NCI-H1105 treated with DMSO at 0.1 percent for 48 hours (cell line): ENCODE measurements at regions not wholly inside any gene's neighbourhood (a gene's known extent, or its start where the extent isn't known, plus 50 kb on each side); places are given as distances from the start of the nearest gene placed in this dataset.
"Not testable (repeated sequence)": the region's sequence is repeated elsewhere in the genome, so short reads cannot be mapped to it uniquely, and the experiment has no call there.

Source experiments
- DNase-seq: peaks from one replicate; lab custom pipeline; 2025; lab: John Stamatoyannopoulos, UW

DNA sequence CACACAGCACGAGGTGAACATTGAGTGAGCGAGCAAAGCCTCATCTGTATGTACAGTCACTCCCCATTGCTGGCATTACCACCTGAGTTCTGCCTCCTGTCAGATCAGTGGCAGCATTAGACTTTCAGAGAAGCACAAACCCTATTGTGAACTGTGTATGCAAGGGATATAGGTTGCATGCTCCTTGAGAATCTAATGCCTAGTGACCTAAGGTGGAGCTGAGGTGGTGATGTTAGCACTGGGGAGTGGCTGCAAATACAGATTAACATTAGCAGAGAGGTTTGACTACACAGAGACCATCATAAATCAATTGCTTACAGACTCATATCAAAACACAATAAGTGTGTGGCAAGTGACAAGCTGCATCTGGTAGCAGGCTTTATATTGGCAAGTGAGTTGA is 262.5 kb upstream of the ANO5 start:
- no peak for DNase-seq

DNA sequence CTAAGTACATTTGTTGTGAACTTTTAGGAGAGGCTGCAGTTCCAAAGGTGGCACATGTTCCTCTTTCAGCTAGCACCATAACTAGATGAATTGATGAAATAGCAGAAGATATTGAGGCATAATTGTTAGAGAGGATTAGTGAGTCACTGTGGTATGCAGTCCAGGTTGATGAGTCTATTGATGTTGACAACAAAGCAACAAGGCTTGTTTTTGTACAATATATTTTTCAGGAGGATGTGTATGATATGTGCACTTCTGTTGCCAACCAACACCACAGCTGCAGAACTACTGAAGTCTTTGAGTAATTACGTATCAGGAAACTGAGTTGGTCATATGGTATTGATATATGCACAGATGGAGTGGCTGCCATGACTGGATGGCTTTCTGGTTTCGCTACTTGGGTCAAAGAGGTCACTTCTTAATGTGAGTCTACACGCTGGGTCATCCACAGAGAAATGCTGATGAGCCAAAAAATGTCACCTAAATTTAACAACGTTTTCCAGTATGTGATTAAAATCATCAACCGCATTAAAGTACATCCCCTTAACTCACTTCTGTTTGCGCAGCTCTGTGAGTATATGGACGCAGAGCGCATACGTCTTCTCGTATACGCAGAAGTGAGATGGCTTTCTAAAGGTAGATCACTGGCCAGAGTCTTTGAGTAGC is 261.3 kb upstream of the ANO5 start:
- DNase-seq = no peak

DNA sequence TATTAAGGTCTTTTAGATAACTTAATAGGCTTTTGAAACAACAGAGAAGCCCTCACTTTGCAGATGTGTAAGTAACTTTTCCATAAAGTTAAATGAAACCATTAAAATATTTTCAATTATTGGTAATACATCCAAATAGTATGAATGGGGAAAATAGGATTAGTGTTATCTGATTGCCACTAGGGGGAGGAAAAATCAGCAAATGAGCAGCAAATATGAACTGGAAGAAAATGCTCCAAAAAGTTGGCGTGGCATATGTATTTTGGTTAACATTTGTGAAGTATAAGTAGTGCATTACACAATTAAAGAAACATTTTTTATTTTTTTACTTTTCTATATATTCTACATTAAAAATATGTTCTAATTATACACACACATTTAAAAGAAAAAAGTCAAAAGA is 259.8 kb upstream of the ANO5 start:
- DNase-seq = peak; percentile 20

DNA sequence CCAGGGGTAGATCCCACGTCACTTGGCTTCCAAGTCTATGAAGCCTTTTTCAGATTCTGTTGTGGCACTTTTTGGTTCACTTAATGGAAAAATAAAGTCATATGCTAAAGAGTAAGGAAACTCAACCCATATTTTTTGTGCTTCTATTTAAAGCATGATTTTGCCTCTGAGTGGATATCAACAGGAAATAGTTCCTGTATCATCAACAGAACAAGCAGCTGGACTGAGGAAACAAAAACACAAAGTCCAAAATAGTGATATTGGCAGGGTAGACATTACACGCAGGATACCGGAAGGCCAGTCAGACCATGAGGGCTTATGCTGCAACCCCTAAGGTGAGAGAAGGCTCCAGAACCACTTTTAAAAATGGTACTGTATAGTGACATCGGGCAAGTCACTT is 248.3 kb upstream of the ANO5 start:
- no peak for DNase-seq

DNA sequence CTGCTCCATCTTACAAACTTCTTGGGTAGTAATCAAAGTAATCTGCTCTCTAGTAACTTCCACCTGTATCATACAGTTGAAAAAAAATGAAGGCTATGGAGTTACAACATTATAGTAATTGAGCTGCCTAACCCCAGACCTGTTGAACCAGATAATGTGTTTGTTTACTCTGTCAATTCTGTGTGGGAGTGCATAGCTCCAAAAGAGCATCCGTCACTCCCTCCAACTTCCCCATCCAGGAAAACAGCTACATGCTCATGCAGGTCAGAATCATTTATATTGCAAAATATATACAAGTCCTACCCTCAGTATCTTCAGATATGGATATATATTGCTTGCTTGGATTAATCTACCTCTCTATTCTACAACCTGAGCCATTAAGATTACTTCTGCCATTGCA is 244.0 kb upstream of the ANO5 start:
- DNase-seq = no peak

DNA sequence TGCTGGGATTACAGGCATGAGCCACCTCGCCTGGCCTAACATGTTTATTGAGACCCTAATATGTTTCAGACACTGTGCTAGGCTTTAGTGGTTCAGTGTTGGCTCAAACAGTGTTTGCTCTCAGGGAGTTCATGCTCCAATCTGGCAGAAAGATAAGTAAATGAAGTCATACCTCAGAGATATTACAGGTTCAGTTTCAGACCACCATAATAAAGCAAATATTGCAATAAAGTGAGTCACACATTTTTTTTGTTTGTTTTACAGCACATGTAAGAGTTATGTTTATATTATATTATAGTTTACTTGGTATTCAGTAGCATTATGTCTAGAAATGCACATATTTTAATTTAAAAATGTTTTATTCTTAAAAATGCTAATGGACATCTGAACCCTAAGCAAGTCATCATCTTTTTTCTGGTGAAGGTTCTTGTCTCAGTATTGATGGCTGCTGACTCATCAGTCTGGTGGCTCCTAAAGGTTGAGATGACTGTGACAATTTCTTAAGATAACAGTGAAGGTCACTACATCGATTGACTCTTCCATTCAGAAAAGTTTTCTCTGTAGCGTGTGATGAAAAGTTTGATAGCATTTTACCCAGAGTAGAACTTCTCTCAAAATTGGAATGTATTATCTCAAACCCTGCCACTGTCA is 243.0 kb upstream of the ANO5 start:
- no peak for DNase-seq

DNA sequence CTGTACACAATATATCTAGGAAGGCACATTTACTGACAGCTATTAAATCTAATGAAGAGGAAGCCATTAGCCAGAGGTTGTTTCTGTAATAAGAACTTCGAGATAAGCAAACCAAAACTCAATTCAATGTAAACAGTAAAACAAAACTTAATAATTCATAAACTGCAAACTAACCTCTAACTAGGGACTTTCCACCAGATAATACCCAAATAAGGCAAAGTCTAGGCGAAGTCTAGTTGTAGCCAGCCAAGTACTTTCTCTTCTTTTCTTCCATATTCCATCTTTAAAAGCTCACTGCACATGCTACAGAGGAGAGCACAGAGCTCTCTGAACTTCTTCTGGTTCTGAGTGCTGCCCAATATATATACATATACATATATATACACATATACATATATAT is 229.9 kb upstream of the ANO5 start:
- no peak for DNase-seq

DNA sequence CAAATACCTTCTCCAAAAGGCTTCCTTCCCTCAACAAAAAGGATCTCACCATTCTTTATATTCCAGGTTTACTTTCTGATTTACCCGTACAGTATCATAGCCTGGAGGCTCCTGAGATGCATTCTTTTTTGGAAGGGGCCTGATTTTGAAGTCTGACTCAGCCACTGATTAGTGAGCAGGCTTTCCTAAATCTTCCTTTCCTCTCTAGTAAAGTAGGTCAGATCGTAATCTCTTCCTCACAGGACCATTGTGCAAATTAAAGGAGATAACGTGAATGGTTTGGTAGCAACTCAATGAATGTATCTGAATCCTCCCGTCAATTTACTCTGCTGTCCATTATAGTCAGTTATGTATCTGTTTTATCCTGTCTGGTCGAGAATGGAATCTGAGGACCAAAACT is 227.7 kb upstream of the ANO5 start:
- no peak for DNase-seq

DNA sequence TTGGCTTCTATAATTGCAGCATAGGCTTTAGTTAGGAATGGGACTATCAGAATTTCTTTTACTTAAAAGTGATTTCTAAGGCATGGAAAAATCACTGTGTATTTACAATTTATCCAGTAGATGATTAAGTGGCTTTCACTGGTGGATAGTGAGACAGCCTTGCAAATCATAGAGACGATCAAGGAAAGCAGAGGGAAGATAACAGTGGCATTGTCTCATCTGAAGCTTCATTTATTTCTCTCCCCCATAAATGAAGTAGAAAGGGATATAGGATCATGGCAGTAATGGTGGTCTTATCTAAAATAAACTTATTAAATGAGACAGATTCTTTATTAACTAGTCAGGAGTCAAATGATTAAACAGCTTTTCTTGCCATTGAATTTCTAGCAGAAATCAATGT is 224.2 kb upstream of the ANO5 start:
- no peak for DNase-seq

DNA sequence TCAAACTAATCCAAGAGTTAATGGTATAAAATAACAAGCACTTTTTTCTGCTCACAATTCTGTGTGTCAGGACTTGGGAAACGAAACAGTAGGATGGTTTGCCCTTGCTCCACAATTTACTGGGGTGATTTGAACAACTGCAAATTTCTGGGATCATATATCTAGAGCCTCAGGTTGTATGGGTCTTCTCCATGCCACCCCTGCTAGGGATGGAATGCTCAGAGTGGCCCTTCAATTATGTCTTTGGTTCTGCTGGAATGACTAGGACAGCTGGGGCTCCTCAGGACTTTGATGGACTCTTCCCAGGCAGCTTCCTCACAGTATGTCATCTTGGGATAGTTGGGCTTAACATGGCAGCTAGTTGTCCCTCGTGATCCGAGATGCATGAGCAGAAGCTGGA is 223.0 kb upstream of the ANO5 start:
- no peak for DNase-seq

DNA sequence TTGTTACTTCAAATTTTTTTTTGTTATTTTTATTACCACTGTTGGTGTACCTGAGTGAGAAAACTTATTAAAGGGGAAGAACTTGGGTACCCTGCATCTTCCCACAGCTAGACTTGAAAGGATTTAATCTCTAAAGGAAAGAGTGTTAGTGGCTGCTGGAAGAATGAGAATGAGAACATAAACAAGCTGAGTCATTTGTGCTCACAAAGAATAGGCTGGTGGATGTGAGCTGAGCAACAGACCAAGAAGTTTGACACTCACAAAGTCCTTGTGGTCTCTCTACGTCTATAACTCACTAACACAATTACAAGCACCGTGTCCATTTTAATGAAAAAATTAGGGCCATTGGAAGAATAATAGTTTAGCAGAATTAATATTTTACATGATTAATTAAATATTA is 217.6 kb upstream of the ANO5 start:
- DNase-seq = no peak

DNA sequence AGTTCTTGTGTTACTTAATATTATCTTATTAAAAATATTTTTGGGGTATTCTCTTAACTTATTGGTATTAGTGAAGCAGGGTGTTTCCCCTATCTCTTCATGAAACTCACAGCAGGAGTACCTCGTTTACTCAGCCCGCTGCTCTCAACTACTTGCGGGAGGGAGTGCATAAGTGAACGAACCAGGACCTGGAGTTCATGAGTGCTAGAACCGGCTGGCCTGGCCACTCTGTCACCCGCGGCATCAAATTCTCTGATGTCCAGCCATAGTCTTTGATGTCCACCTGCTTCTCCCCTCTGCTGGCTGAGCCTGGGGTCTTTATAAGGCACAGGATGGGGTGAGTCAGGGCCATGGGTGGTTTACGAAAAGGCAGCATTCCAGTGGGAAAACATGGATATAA is 216.7 kb upstream of the ANO5 start:
- DNase-seq = no peak

DNA sequence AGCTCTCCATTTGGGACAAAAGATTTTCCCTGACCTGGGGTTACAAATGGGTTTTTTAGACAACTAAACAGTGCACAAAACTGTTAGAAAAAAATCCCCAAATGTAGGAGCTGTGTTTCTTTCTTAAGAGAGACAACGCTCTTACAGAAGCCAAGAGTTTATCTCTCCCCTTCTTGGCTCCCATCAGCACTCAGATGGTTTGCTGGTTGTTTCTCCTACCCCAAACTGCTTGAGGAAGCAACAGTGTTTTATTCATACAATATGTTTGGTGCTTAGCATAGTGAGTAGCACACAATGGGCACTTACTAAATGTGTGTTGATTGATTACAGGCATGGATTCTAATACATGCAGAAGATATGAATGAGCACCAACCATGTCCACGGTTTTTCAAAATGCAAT is 209.5 kb upstream of the ANO5 start:
- DNase-seq = no peak

DNA sequence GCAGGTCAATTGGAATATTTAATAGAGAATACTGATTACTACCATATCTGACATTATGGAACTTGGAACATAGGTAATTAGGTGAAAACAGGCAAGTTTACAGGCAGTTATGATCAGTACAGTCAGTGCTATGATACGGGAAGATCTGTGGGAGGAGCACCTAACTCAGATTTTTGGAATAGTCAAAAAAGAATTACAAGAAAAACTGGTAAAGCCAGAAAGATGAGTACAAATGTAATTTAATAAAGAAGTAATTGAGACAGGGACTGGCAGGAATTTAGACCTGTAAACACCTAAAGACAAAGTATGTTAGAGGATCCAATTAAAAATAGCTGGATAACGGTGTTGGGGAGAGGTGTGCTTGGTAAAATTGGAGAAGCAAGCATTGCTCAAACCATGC is 206.5 kb upstream of the ANO5 start:
- DNase-seq = no peak

DNA sequence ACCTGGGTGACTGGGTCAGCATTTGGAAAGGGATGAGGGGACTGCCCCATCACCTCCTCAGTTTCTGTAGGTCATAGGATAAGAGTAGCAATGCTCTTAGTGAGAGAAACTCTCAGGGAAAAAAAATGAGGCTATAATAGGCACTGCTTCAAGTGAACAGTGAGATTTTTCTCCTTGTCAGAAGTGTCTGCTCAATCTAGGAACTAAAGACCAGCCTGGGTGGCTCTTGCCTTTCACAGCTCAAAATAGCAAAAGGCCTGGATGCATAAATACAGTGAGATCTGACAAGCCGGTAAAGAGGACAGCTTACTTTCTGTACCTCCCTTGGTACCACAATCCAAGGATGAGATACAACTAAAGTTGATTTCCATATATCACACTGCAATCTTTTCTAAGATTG is 205.6 kb upstream of the ANO5 start:
- DNase-seq = no peak

DNA sequence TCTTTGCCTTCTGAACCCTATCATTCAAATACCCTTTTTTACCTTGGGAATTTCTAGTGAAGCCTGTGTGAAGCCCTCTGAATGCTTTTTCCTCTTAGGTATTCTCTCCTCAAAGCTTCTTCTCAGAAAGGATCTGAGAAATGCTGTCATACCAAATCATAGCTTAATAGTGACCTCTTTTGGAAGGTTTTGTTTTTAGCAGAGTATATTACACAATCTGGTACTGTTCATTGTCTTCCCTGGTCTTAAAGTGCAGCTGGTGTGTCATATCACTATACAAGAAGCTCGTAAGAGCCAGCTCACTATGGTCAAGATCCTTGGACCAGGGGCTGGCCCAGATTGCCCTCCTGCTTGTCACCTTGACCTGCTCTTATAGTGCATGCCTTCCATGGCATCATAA is 204.4 kb upstream of the ANO5 start:
- peak; percentile 32 for DNase-seq

DNA sequence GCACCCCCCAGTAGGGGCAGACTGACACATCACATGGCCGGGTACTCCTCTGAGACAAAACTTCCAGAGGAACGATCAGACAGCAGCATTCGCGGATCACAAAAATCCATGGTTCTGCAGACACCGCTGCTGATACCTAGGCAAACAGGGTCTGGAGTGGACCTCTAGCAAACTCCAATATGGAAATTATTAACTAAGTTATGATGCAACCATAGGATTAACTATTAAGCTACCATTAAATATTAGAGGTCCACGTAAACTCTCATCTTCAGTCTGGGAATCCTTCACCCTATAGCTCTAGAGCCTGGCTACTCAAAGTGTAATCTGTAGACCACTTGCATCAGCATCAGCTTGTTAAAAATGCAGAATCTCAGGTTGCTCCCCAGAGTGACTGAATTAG is 191.1 kb upstream of the ANO5 start:
- not testable (repeated sequence) for DNase-seq

DNA sequence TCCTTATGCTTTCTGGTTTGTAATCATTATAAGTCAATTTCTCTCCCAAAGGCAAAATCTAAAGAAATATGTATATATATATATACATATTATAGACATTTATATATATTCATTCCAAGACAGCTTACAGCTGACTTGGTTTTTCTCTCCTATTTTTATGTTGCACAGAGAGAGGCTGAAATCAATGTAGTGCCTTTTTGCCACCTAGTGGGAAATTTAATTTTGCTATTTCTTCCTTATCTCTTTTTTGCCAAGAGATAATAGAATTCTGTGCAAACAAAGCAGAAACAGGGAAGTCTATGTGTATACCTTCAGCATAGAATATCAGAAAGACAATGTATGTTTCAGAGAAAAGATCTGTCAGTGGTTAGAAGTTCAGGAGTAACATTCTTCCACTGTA is 186.0 kb upstream of the ANO5 start:
- no peak for DNase-seq

DNA sequence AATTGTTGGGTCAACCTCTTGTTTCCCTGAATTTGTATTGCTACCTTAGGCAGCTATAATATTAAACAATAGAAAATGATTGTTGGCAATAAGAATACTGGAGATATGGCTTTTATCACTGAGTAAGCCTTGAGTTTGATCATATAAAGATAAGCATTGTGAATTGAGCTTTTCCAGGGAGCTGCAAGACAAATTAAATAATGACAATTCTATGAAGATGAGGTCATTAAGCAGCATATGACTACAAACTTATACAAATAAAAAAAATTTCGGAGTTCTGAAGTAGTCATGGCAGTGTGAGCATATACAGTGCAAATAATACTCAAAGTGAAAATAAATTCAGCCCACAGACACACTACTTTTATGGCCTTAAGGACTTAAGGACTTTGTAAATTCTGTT is 161.1 kb upstream of the ANO5 start:
- no peak for DNase-seq

DNA sequence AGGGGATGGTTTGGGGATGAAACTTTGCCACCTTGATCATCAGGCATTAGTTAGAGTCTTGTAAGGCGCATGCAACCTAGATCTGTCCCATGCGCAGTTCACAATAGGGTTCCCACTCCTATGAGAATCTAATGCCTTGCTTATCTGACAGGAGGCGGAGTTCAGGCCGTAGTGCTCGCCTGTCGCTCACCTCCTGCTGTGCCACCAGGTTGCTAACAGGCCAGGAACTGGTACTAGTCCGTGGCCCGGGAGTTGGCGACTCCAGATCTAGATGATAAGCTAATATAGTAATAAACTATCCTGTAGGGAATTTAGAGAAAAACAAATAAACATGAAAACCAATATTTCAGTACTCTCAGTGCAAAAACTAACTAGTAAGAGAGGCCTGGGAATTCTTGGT is 155.4 kb upstream of the ANO5 start:
- DNase-seq = no peak

DNA sequence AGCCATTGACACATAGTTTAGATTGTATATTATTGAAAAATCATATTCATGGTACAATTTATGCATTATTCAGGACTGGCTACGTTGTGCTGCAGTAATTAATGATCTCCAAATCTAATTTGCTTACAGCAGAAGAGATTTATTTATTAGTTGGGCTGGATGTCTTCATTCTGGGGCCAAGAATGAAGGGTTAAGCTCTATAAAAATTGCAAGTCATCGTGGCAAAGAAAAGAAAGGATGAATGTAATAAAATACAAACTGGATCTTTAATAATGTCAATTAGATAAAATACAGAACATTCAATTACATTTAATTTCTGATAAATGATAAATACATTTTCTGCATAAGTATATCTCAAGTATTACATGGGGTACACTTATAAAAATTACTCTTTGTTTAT is 151.8 kb upstream of the ANO5 start:
- DNase-seq = no peak

DNA sequence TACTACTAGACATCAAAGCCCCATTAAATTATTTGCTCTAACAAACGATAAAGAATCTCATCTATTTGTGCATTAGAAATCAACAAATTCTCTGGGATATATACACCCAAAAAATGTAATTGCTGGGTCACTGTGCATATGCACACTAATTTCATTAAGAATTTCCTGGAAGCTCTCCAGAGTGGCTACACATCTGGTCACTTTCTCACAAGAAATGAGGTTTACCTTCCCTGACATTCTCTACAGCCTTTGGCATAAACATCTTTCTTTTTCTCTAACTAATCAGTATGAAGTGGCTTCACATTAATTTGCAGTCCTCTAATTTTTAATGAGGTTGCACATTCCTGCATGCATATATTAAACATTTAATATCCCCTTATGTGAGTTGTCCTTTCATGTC is 150.8 kb upstream of the ANO5 start:
- no peak for DNase-seq

DNA sequence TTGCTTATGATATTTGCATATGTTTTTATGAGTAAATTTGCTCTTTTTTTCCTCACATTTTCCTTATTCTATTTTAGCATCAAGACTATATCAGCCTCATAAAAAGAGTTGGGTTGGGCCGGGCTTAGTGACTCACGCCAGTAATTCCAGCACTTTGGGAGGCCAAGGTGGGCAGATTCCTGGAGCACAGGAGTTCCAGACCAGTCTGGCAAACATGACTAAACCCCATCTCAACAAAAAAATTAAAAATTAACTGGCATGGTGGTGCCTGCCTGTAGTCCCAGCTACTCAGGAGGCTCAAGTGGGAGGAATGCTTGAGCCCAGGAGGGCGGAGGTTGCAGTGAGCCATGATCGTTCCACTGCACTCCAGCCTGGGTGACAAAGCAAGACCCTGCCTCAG is 148.8 kb upstream of the ANO5 start:
- DNase-seq = no peak

DNA sequence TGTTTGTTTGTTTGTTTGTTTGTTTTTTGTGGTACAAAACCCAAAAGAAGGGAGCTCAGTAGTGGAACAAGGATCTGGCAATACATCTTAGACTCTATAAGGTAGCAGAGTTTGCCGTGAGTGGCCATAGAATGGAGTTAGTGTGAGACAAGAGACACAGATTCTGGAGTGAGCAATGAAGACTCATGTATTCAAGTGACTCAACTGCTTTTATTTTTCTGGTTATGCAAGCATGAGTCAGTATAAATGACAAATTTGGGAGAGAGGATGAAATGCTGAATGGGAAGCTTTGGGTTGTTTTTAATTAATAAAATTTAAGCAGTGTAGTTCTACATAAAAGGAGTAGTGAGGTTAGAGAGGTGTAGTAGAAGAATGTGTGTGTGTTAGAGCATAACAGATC is 143.6 kb upstream of the ANO5 start:
- DNase-seq = no peak
